IMR-90 (cell line): ENCODE measurements at regions not wholly inside any gene's neighbourhood (a gene's known extent, or its start where the extent isn't known, plus 50 kb on each side); places are given as distances from the start of the nearest gene placed in this dataset.

ENCODE experiments used
- CHD1 ChIP-seq: IDR thresholded peaks from 2 replicates; pipeline ENCODE4 v1.6.1; 2012; ENCODE audit warnings: low read depth, low read length, improper control_type of control experiment
- FOS ChIP-seq: fragments of 150-350 bp; IDR thresholded peaks from 2 replicates; pipeline ENCODE4 v1.6.1; 2016; ENCODE audit warnings: low read depth, low read length
- POLR2A ChIP-seq: IDR thresholded peaks from 2 replicates; pipeline ENCODE4 v1.6.1; 2012; ENCODE audit warnings: mild to moderate bottlenecking, low read depth, low read length
- RAD21 ChIP-seq: IDR thresholded peaks from 2 replicates; pipeline ENCODE4 v1.6.1; 2012; ENCODE audit warnings: low read length, improper control_type of control experiment
- RCOR1 ChIP-seq: IDR thresholded peaks from 2 replicates; pipeline ENCODE4 v1.6.1; 2012; ENCODE audit warnings: mild to moderate bottlenecking, low read length, improper control_type of control experiment; ENCODE audit not compliant: insufficient replicate concordance
- RFX5 ChIP-seq: IDR thresholded peaks from 2 replicates; pipeline ENCODE4 v1.8.0; 2012; ENCODE audit warnings: low read depth, mild to moderate bottlenecking, low read length, moderate library complexity
- SMC3 ChIP-seq: fragments of 150-350 bp; IDR thresholded peaks from 2 replicates; pipeline ENCODE4 v1.6.1; 2016; ENCODE audit warnings: low read depth, mild to moderate bottlenecking, antibody characterized with exemption, low read length, moderate library complexity
- TF ChIP-seq, protein P1 (sequence below): conservative IDR thresholded peaks from 2 replicates; pipeline ENCODE4 v1.5.1; 2012; ENCODE audit warnings: mild to moderate bottlenecking, low read depth, low read length, improper control_type of control experiment
- TF ChIP-seq, protein P2 (sequence below): fragments of 150-350 bp; IDR thresholded peaks from 2 replicates; pipeline ENCODE4 v1.6.1; 2017; ENCODE audit warnings: mild to moderate bottlenecking, antibody characterized with exemption, low read length, low read depth

- TF ChIP-seq SMC3 (no peak), RFX5 (no peak), FOS (no peak), RAD21 (no peak), POLR2A (no peak), CHD1 (no peak), RCOR1 (no peak)
- TF ChIP-seq, protein P1, sequence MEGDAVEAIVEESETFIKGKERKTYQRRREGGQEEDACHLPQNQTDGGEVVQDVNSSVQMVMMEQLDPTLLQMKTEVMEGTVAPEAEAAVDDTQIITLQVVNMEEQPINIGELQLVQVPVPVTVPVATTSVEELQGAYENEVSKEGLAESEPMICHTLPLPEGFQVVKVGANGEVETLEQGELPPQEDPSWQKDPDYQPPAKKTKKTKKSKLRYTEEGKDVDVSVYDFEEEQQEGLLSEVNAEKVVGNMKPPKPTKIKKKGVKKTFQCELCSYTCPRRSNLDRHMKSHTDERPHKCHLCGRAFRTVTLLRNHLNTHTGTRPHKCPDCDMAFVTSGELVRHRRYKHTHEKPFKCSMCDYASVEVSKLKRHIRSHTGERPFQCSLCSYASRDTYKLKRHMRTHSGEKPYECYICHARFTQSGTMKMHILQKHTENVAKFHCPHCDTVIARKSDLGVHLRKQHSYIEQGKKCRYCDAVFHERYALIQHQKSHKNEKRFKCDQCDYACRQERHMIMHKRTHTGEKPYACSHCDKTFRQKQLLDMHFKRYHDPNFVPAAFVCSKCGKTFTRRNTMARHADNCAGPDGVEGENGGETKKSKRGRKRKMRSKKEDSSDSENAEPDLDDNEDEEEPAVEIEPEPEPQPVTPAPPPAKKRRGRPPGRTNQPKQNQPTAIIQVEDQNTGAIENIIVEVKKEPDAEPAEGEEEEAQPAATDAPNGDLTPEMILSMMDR: no peak
- TF ChIP-seq, protein P2, sequence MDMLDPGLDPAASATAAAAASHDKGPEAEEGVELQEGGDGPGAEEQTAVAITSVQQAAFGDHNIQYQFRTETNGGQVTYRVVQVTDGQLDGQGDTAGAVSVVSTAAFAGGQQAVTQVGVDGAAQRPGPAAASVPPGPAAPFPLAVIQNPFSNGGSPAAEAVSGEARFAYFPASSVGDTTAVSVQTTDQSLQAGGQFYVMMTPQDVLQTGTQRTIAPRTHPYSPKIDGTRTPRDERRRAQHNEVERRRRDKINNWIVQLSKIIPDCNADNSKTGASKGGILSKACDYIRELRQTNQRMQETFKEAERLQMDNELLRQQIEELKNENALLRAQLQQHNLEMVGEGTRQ: no peak
Measured at GRCh38 chr11:115871161-115871760, 367.0 kb upstream of the CADM1 start.
